ENCODE measurements at regions not wholly inside any gene's neighbourhood (a gene's known extent, or its start where the extent isn't known, plus 50 kb on each side); places are given as distances from the start of the nearest gene placed in this dataset.
"Not testable (repeated sequence)": the region's sequence is repeated elsewhere in the genome, so short reads cannot be mapped to it uniquely, and the experiment has no call there.

DNA sequence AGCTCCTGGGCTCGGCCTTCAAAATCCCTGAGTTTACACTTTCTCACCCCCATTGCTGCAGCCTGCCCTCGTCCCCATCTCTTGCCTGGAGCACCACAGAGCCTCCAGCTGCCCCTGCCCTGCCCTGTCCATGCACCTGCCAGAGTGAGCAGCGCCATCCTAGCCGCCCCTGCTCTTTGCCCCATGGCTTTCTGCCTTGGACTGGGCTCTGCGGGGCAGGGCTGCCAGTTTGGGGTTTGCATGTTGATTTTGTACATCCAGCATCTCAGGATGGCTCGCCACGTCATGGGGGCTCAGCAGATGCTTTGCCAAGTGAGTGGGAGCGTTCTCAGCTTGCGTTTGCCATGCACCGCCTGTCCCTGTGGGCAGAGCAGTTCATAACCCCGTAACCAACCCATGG, 67.1 kb upstream of the HGFAC start:
- DNase-seq (ENCODE audit: extremely low spot score), result no peak
- 89% methylated on average over 7 of the region's 11 CpGs for WGBS
- Histone ChIP-seq H3K27me3 (no peaks in the 10 kb centered on the region), H3K27ac (replicated peaks in 1 of 4) (no peak overlapping the region), H3K4me1 (peaks cover 20 to 34% (median 28%) of the 10 kb centered on the region in 4 donors), H3K4me3 (no peak overlapping the region), H3K9me3 (no peaks in the 10 kb centered on the region), H3K36me3 (peaks cover 0 to 11% (median 0%) of the 10 kb centered on the region in 4 donors)
- no peak for TF ChIP-seq EP300 (IDR thresholded peaks at IDR 0.05)
- no peak for TF ChIP-seq POLR2AphosphoS5 (IDR thresholded peaks at IDR 0.05)
- TF ChIP-seq POLR2A (IDR thresholded peaks at IDR 0.05; ENCODE audit: low read depth), result no peak
- TF ChIP-seq, protein P1, sequence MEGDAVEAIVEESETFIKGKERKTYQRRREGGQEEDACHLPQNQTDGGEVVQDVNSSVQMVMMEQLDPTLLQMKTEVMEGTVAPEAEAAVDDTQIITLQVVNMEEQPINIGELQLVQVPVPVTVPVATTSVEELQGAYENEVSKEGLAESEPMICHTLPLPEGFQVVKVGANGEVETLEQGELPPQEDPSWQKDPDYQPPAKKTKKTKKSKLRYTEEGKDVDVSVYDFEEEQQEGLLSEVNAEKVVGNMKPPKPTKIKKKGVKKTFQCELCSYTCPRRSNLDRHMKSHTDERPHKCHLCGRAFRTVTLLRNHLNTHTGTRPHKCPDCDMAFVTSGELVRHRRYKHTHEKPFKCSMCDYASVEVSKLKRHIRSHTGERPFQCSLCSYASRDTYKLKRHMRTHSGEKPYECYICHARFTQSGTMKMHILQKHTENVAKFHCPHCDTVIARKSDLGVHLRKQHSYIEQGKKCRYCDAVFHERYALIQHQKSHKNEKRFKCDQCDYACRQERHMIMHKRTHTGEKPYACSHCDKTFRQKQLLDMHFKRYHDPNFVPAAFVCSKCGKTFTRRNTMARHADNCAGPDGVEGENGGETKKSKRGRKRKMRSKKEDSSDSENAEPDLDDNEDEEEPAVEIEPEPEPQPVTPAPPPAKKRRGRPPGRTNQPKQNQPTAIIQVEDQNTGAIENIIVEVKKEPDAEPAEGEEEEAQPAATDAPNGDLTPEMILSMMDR (IDR thresholded peaks at IDR 0.05), result no peak
- intact Hi-C loops (cut with DNase I), result no loop called here

DNA sequence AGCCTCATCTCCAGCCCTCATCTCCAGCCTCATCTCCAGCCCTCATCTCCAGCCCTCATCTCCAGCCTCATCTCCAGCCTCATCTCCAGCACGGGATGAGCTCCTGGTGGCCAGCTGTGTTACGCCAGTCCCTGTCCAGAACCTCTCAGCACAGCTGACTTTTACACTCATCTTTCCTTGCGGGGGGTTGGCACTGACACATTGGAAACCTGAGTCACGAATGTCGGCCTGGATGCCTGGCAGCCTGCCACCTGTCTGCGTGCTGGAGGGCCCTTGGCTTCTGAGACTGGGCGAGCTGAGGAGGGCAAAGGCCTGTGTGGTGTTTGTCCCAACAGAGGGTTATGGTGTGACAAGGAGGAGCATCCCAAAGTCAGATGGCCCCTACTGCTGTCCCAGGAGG, 66.1 kb upstream of the HGFAC start:
- Histone ChIP-seq H3K9me3 (no peaks in the 10 kb centered on the region), H3K4me3 (no peak overlapping the region), H3K27me3 (no peaks in the 10 kb centered on the region), H3K27ac (replicated peaks in 1 of 4) (no peak overlapping the region), H3K36me3 (peaks cover 0 to 11% (median 0%) of the 10 kb centered on the region in 4 donors), H3K4me1 (peaks cover 10 to 24% (median 18%) of the 10 kb centered on the region in 4 donors)
- intact Hi-C loops (cut with DNase I), result no loop called here
- 46% methylated on average over 7 of the region's 7 CpGs for WGBS
- TF ChIP-seq, protein P1 (IDR thresholded peaks at IDR 0.05), result no peak
- no peak for TF ChIP-seq EP300 (IDR thresholded peaks at IDR 0.05)
- TF ChIP-seq POLR2A (IDR thresholded peaks at IDR 0.05; ENCODE audit: low read depth), result no peak
- no peak for TF ChIP-seq POLR2AphosphoS5 (IDR thresholded peaks at IDR 0.05)
- DNase-seq (ENCODE audit: extremely low spot score), result no peak

DNA sequence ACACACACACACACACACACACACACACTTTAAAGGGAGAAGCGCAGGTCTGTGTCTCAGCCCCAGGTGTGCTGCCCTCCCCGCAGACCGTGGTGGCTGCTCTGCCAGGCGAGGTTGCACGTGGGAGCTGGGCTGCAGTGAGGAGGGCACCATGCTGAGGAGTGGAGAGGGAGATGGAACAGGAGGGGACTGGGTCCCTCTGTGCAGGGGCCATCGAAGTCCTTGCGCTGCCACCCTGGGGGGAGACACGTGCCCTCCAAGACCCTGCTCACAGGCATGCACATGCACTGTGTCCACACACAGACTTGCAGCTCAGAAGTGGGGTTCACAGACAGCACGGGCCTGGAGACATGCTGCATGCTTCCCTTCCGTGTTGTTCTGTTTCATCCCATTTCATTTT, 65.5 kb upstream of the HGFAC start:
- Histone ChIP-seq H3K27me3 (no peaks in the 10 kb centered on the region), H3K27ac (replicated peaks in 1 of 4) (no peak overlapping the region), H3K4me3 (no peak overlapping the region), H3K9me3 (no peaks in the 10 kb centered on the region), H3K36me3 (peaks cover 0 to 11% (median 0%) of the 10 kb centered on the region in 4 donors), H3K4me1 (peaks cover 4 to 18% (median 13%) of the 10 kb centered on the region in 4 donors)
- intact Hi-C loops (cut with DNase I), result no loop called here
- TF ChIP-seq POLR2A (IDR thresholded peaks at IDR 0.05; ENCODE audit: low read depth), result no peak
- TF ChIP-seq POLR2AphosphoS5 (IDR thresholded peaks at IDR 0.05), result no peak
- TF ChIP-seq, protein P1 (IDR thresholded peaks at IDR 0.05), result no peak
- no peak for TF ChIP-seq EP300 (IDR thresholded peaks at IDR 0.05)
- DNase-seq (ENCODE audit: extremely low spot score), result no peak
- WGBS, result 89% methylated on average over 10 of the region's 10 CpGs

DNA sequence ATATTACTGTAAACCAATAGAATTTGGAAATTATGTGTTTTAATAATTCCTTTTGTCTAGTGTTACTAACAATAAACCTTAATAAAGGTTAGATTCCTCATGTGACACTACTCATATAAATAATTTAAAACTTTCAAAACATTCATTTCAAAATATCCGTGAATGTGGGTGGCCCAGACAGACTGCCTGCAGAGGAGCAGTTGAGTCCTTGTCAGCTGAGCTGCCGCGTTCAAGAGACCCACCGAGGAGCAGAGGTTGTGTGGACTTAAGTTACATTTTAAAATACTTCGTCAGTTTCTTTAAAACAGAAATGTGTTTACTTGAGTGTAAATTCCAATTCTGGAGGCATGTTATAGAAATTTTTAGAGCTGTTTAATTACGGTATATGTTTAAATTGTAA, 64.2 kb upstream of the HGFAC start:
- Histone ChIP-seq H3K4me1 (peaks cover 0 to 5% (median 4%) of the 10 kb centered on the region in 4 donors), H3K9me3 (no peaks in the 10 kb centered on the region), H3K27me3 (no peaks in the 10 kb centered on the region), H3K36me3 (peaks cover 0 to 11% (median 0%) of the 10 kb centered on the region in 4 donors), H3K27ac (replicated peaks in 1 of 4) (no peak overlapping the region), H3K4me3 (no peak overlapping the region)
- no peak for DNase-seq (ENCODE audit: extremely low spot score)
- intact Hi-C loops (cut with DNase I), result no loop called here
- whole genome bisulfite sequencing, result 76% methylated on average over 6 of the region's 6 CpGs
- TF ChIP-seq EP300 (IDR thresholded peaks at IDR 0.05), result no peak
- TF ChIP-seq, protein P1 (IDR thresholded peaks at IDR 0.05), result no peak
- TF ChIP-seq POLR2A (IDR thresholded peaks at IDR 0.05; ENCODE audit: low read depth), result no peak
- no peak for TF ChIP-seq POLR2AphosphoS5 (IDR thresholded peaks at IDR 0.05)

DNA sequence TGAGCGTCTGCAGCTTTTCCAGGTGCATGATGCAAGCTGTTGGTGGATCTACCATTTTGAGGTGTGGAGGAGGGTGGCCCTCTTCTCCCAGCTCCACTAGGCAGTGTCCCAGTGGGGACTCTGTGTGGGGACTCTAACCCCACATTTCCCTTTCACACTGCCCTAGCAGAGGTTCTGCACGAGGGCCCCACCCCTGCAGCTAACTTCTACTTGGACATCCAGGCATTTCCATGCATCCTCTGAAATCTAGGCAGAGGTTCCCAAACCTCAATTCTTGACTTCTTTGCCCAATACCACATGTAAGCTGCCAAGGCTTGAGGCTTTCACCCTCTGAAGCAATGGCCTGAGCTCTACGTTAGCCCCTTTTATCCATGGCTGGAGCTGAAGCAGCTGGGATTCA, 61.4 kb upstream of the HGFAC start:
- 93% methylated on average over 3 of the region's 3 CpGs for WGBS
- DNase-seq (ENCODE audit: extremely low spot score); H3K4me3 ChIP-seq; H3K9me3 ChIP-seq; intact Hi-C loops (cut with DNase I); H3K27me3 ChIP-seq; H3K27ac ChIP-seq (replicated peaks in 1 of 4); H3K4me1 ChIP-seq: not testable (repeated sequence)
- H3K36me3 ChIP-seq, result peaks cover 0 to 11% (median 0%) of the 10 kb centered on the region in 4 donors

DNA sequence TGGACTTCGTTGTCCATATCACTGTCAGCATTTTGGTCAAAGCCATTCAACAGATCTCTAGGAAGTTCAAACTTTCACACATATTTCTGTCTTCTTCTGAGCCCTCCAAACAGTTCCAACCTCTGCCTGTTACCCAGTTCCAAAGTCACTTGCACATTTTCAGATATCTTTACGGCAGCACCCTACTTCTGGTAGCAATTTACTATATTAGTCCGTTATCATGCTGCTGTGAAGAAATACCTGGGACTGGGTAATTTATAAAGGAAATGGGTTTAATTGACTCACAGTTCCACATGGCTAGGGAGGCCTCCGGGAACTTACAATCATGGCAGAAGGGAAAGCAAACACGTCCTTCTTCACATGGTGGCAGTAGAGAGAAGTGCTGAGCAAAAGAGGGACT, 60.6 kb upstream of the HGFAC start:
- intact Hi-C loops (cut with DNase I); H3K27me3 ChIP-seq; H3K9me3 ChIP-seq; H3K36me3 ChIP-seq; H3K27ac ChIP-seq (replicated peaks in 1 of 4); H3K4me1 ChIP-seq; DNase-seq (ENCODE audit: extremely low spot score); H3K4me3 ChIP-seq: not testable (repeated sequence)
- WGBS, result 84% methylated on average over 5 of the region's 5 CpGs
